ENCODE measurements at regions not wholly inside any gene's neighbourhood (a gene's known extent, or its start where the extent isn't known, plus 50 kb on each side); places are given as distances from the start of the nearest gene placed in this dataset.

GRCh38 chr11:95341221-95341620 is 110.2 kb upstream of the SESN3 start:
- no peak for DNase-seq

- DNase-seq: no peak
These were observed 108.3 kb upstream of the SESN3 start for GRCh38 chr11:95339086-95339901.

- DNase-seq: no peak
These were observed 107.5 kb upstream of the SESN3 start for GRCh38 chr11:95338430-95338991.

GRCh38 chr11:95337972-95338429 is 107.0 kb upstream of the SESN3 start:
- no peak for DNase-seq

GRCh38 chr11:95337175-95337957 is 106.4 kb upstream of the SESN3 start:
- peak; percentile 40 for DNase-seq

- DNase-seq: no peak
These were observed 105.0 kb upstream of the SESN3 start for GRCh38 chr11:95335989-95336388.

GRCh38 chr11:95331161-95331560 is 100.2 kb upstream of the SESN3 start:
- DNase-seq: no peak

GRCh38 chr11:95330302-95330701 is 99.3 kb upstream of the SESN3 start:
- DNase-seq: no peak

GRCh38 chr11:95327273-95327948 is 96.4 kb upstream of the SESN3 start:
- no peak for DNase-seq

GRCh38 chr11:95325777-95326258 is 94.8 kb upstream of the SESN3 start:
- no peak for DNase-seq

GRCh38 chr11:95324826-95325225 is 93.8 kb upstream of the SESN3 start:
- DNase-seq: no peak

GRCh38 chr11:95322539-95322938 is 91.5 kb upstream of the SESN3 start:
- no peak for DNase-seq

- DNase-seq: no peak
These were observed 87.5 kb upstream of the SESN3 start for GRCh38 chr11:95318498-95318897.

- DNase-seq: no peak
These were observed 77.6 kb upstream of the SESN3 start for GRCh38 chr11:95308512-95309035.

- no peak for DNase-seq
These were observed 76.3 kb upstream of the SESN3 start for GRCh38 chr11:95307286-95307685.

GRCh38 chr11:95306801-95307200 is 75.8 kb upstream of the SESN3 start:
- no peak for DNase-seq

- no peak for DNase-seq
These were observed 75.1 kb upstream of the SESN3 start for GRCh38 chr11:95306123-95306522.

- no peak for DNase-seq
These were observed 74.7 kb upstream of the SESN3 start for GRCh38 chr11:95305705-95306104.

- no peak for DNase-seq
These were observed 73.8 kb upstream of the SESN3 start for GRCh38 chr11:95304777-95305176.

- no peak for DNase-seq
These were observed 71.2 kb upstream of the SESN3 start for GRCh38 chr11:95302211-95302610.

- DNase-seq: no peak
These were observed 70.5 kb upstream of the SESN3 start for GRCh38 chr11:95301474-95301873.

GRCh38 chr11:95299078-95299679 is 68.2 kb upstream of the SESN3 start:
- DNase-seq: peak; percentile 15

Data from CD4-positive, alpha-beta T cell treated with Interleukin-21 for 1 hour (primary cell).